Activated T-cell treated with anti-CD3 and anti-CD28 coated beads, Interleukin-2, amount 50 U/mL, for 72 hours (primary cell): ENCODE measurements at regions not wholly inside any gene's neighbourhood (a gene's known extent, or its start where the extent isn't known, plus 50 kb on each side); places are given as distances from the start of the nearest gene placed in this dataset.

Source experiments
- ATAC-seq, 2 donors: fragments of 150-1000 bp; cut with Tn5 transposase; replicated peaks in 1 of 2; 2 replicates each; pipeline ENCODE4 v1.10.0; 2021; ENCODE audit warnings: moderate library complexity in 2 of 2, mild to moderate bottlenecking in 1 of 2
- DNase-seq, 2 donors: peaks; one replicate each; pipeline ENCODE4 v3.0.0; 2021 to 2022; ENCODE audit warnings: mixed read lengths in 1 of 2
- H3K27ac Mint-ChIP-seq: one replicate; pipeline ENCODE4 v1.8.0; 2022; ENCODE audit warnings: mild to moderate bottlenecking, moderate library complexity, mixed read lengths
- H3K27me3 Mint-ChIP-seq: one replicate; pipeline ENCODE4 v1.8.0; 2022; ENCODE audit warnings: low read depth, mixed read lengths
- H3K36me3 Mint-ChIP-seq, 2 donors: one replicate each; pipeline ENCODE4 v1.8.0; 2022; ENCODE audit warnings: mixed read lengths in 2 of 2, mild to moderate bottlenecking in 1 of 2; ENCODE audit not compliant: insufficient read depth in 2 of 2
- H3K4me1 Mint-ChIP-seq: one replicate; pipeline ENCODE4 v1.8.0; 2022; ENCODE audit warnings: low read depth, mixed read lengths
- H3K4me3 Mint-ChIP-seq, 2 donors: one replicate each; pipeline ENCODE4 v1.8.0; 2022; ENCODE audit warnings: mild to moderate bottlenecking in 2 of 2, mixed read lengths in 2 of 2, moderate library complexity in 2 of 2
- H3K9me3 Mint-ChIP-seq, 2 donors: one replicate each; pipeline ENCODE4 v1.8.0; 2022; ENCODE audit warnings: mixed read lengths in 2 of 2

DNA sequence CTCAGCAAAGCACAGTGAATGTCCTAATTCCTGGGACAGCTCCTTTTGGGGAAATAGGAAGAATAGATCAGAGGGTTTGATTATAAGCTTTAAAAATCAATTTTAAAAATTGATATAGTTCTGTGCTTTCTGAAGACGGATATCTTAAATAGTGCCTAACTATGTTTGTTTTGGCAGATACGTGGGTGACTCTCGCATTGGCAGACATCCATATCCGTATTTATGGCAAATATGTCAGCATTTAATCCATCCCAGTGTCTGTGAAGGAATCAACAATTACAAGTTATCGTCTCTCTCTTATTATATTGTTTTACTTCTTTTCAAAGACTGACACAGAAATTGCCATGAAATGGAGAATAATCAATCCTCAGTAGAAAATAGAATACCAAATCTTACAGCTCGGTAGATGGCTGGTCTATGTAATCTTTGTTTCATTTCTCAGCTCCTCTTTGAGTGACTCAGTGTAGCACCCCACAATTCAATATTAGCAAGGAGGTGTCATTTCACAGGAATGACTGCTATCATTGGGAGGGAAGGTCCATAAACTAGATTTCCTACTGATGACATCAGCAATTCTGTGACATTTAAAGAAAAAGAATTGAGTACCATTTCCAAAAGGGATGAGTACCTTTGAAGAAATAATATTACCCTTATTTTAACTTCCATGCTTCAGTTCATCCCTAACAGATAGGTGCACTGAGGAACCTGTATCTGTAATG lies 186.4 kb upstream of the NFE2L3 start:
- H3K4me3 Mint-ChIP-seq, result no peak overlapping the region
- DNase-seq, result no peak
- ATAC-seq, result no peak
- peaks cover 35% of the 10 kb centered on the region for H3K27me3 Mint-ChIP-seq
- peaks cover 20% of the 10 kb centered on the region for H3K4me1 Mint-ChIP-seq
- no peak overlapping the region for H3K27ac Mint-ChIP-seq
- no peaks in the 10 kb centered on the region for H3K36me3 Mint-ChIP-seq
- H3K9me3 Mint-ChIP-seq, result no peaks in the 10 kb centered on the region

DNA sequence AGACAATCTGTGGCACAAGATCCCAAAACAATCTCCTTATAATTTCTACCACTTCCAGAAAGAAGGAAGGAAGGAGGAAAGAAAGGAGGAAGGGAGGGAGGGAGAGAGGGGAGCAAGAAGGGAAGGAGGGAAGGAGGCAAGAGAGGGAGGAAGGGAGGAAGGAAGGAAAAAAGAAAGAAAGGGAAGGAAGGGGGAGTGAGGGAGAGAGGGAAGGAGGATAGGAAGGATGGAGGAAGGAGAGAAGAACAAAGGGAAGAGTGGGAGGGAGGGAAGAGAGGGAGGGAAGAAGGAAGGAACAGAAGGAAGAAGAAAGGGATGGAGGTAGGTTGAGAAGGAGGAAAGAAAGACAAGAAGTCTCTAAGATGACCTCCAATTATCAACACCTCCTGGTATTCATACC lies 185.5 kb upstream of the NFE2L3 start:
- Mint-ChIP-seq H3K4me1 (peaks cover 20% of the 10 kb centered on the region), H3K9me3 (no peaks in the 10 kb centered on the region), H3K27ac (no peak overlapping the region), H3K36me3 (no peaks in the 10 kb centered on the region), H3K27me3 (peaks cover 35% of the 10 kb centered on the region), H3K4me3 (no peak overlapping the region)
- no peak for ATAC-seq
- no peak for DNase-seq

DNA sequence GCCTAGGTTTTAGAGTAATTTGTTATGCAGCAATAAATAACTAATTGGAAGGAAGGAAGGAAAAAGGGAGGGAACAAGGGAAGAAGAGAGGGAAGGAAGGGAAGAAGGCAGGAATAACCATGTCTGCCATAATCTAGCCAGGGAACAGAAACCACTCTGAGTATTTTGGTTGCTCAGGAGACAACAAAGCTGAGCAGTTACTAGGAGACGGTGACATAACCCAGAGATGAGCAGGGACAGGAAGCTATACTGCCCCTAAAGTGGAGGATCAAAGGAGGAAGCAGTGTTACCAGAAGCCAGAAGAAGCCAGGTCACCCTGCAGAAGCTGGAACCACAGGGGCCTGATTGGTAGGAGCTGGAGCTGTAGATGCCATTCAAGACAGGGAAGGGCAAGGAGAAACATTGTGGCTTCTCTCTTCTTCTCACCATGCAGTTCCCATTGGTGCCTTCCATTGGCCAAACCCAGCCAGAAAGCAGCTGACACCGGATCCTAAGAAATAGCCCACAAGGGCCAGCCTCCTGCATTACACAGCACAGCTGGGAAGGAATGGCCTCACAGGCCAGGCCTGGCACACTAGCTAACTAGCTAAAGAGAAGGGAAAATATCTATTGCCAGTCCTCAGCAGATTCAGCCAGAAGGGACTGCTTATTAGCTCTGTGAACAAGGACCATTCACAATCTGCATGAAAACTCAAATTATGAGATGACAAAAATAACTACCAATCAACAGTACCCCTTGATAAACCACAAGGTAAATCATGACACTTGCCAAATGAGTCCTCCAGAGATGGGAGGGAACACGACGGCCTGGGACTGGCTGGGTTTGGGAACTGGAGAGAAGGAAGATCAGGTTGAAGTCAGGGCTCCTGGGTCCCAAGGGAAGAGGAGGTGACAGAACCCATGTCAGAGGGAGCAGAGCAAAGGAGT lies 184.5 kb upstream of the NFE2L3 start:
- Mint-ChIP-seq H3K27ac (peak overlapping the region; percentile 49), H3K36me3 (no peaks in the 10 kb centered on the region), H3K9me3 (peaks cover under 1% of the 10 kb centered on the region in 2 donors), H3K4me3 (peak overlapping the region in 1 of 2 donors; percentile 59), H3K4me1 (peaks cover 20% of the 10 kb centered on the region), H3K27me3 (peaks cover 35% of the 10 kb centered on the region)
- DNase-seq (no peak), ATAC-seq (peak; percentile 2 to 13)

DNA sequence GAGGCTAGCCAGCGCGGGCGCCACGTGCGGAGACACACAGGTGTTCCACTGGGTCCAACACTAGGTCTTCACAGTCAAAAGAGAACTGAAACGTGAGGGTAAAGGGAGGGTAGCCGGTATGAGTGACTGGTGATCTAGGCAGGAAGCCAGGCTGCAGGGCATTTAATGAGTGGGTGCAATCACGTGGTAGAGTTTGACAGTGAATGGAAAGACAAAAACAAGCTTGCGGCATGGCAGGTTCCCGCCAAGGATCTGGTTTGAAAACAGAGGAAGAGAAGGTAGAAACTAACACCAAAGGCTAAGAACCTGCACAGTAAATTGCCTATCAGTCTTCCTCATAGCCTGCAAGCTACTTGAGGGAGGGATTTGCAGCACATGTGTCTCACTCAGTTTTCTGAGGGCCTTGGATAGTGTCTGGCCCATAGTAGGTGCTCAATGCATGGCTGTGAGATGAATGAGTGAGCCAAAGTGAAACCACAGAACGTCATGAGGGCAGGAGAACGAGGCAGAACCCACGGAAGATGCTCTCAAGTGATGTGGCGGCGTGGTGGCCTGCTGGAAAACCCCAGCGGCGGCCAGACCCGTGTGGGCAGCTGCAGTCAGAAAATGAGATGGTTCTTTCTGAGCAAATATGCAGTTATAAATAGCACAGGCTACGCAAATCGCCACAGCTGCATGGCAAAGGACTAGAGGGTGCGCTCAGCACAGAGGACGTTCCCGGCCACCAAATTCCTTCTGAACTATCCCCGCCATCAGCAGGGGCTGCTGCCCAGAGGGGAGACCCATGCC lies 183.6 kb upstream of the NFE2L3 start:
- no peaks in the 10 kb centered on the region for H3K36me3 Mint-ChIP-seq
- peak overlapping the region; percentile 18 for H3K27ac Mint-ChIP-seq
- ATAC-seq (peak; percentile 86 to 90), DNase-seq (peak; percentile 75 to 80)
- peak overlapping the region; percentile 7 to 59 for H3K4me3 Mint-ChIP-seq
- H3K4me1 Mint-ChIP-seq, result peaks cover 20% of the 10 kb centered on the region
- H3K27me3 Mint-ChIP-seq, result peaks cover 35% of the 10 kb centered on the region
- H3K9me3 Mint-ChIP-seq, result peaks cover 2 to 3% of the 10 kb centered on the region in 2 donors

DNA sequence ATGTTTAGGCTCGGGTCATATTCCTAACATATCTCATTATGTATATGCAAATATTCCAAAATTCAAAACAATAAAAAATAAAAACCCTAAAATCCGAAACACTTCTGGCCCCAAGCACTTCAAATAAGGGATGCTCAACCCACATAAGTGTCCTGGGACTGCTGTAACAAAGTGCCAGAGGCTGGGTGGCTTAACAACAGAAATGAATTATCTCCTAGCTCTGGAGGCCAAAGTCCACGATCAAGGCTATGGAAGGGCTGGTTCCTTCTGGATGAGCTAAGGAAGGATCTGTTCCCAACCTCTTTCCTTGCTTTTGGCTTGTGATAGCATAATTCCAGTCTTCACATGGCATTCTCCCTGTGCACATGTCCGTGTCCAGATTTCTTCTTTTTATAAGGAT lies 181.6 kb upstream of the NFE2L3 start:
- Mint-ChIP-seq H3K4me1 (peaks cover 20% of the 10 kb centered on the region), H3K36me3 (no peaks in the 10 kb centered on the region), H3K27ac (no peak overlapping the region), H3K9me3 (peaks cover 2 to 3% of the 10 kb centered on the region in 2 donors), H3K27me3 (peaks cover 21% of the 10 kb centered on the region), H3K4me3 (no peak overlapping the region)
- DNase-seq, result no peak
- no peak for ATAC-seq

DNA sequence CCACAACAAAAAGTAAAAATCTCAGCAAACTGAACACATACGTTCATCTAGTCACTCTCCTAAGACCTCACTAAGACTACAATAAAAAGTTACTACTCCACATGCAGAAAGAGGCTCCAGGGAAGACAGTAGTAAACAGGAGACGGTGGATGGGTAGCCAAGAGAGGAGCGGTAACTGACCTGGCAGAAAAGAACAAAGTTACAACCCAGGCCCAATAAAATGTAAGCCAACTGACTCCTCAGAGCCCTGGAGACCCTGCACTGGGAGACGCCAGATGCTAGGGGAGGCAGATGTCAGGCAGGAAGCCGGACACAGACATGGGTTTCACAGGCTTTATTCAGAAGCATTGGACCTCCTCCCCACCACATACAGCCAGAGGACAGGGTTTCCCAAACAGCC lies 181.1 kb upstream of the NFE2L3 start:
- ATAC-seq (no peak), DNase-seq (no peak)
- Mint-ChIP-seq H3K4me3 (no peak overlapping the region), H3K27ac (no peak overlapping the region), H3K27me3 (peaks cover 15% of the 10 kb centered on the region), H3K4me1 (peaks cover 20% of the 10 kb centered on the region), H3K36me3 (no peaks in the 10 kb centered on the region), H3K9me3 (peaks cover 2 to 3% of the 10 kb centered on the region in 2 donors)

DNA sequence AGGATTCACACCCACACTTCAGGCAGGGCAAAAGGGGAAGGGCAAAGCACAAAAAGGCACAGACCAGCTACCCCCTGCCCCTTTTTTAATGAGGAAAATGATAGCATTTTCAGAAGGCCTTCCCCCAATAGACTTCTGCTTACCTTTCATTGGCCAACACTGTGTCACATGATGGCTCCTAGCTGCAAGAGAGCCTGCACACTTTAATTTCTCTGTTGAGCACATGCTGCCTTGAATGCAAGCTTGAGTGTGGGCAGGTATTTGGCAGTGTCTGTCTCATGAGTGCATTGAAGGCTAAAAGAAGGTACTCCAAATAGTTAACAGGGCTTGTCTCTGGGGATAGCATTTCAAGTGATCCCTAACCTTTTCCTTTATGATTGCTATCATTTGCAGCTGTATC lies 175.4 kb upstream of the NFE2L3 start:
- DNase-seq (no peak), ATAC-seq (no peak)
- peaks cover 8 to 10% of the 10 kb centered on the region in 2 donors for H3K9me3 Mint-ChIP-seq
- H3K4me1 Mint-ChIP-seq, result no peaks in the 10 kb centered on the region
- no peak overlapping the region for H3K27ac Mint-ChIP-seq
- H3K4me3 Mint-ChIP-seq, result no peak overlapping the region
- H3K27me3 Mint-ChIP-seq, result peaks cover 16% of the 10 kb centered on the region
- no peaks in the 10 kb centered on the region for H3K36me3 Mint-ChIP-seq

DNA sequence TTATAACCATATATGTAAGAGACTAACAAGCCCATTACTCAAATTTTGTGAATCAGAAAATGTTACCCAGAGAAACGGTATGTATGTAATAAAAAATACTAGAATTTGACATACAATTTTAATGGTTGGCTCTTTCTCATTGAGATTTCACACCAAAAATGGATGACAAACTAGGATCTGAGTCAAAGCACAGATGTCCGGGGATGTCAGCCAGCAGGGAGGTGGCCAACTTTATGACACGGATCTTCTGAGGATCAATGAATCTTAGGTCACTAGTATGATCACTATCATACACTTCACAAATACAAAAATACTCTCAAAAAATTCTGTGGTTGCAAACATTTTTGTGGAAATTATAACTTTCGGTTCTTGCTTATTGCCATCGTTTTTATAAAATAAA lies 173.5 kb upstream of the NFE2L3 start:
- DNase-seq, result no peak
- ATAC-seq, result no peak
- H3K27ac Mint-ChIP-seq, result no peak overlapping the region
- H3K36me3 Mint-ChIP-seq, result no peaks in the 10 kb centered on the region
- peaks cover 6 to 7% of the 10 kb centered on the region in 2 donors for H3K9me3 Mint-ChIP-seq
- no peaks in the 10 kb centered on the region for H3K4me1 Mint-ChIP-seq
- no peak overlapping the region for H3K4me3 Mint-ChIP-seq
- H3K27me3 Mint-ChIP-seq, result peaks cover 16% of the 10 kb centered on the region

DNA sequence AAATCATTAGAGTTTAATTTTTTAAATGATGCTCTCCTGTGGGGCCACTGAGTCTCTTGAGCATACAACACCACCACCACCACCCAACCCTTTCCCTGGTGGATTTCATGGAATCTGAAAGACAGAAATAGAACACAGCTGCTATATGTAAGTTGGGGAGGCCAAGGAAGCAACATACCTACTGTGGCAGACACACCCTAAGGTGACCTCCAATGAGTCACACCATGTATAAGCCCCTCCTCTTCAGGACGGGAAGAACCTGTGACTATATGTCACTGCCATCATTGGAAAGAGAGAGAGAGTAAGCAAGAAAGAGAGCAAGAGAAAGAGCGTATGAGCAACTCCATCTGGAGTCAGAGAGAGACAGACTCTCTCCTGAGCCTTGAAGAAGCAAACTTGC lies 172.4 kb upstream of the NFE2L3 start:
- DNase-seq, result no peak
- Mint-ChIP-seq H3K9me3 (peaks cover 6 to 7% of the 10 kb centered on the region in 2 donors), H3K4me1 (no peaks in the 10 kb centered on the region), H3K36me3 (no peaks in the 10 kb centered on the region), H3K4me3 (no peak overlapping the region), H3K27ac (no peak overlapping the region), H3K27me3 (peaks cover 16% of the 10 kb centered on the region)
- ATAC-seq, result no peak

DNA sequence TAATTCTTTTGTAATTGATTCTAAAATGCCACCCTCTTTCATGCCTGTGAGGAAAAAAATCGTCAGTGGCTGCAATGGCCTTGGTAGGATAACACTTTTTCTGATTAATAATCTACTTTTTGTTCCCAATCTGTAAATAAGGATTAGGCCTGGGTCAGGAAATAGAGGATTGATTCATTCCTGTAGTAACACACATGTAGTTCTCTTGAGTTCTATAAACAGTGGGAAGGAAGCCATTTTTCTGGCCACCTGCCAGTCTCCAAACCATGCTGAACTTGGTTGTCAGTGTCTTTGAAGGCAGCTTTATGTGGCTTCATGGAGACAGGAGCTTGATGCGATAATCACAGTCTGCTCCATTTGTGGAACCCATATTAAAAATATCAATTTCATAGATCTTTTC lies 169.3 kb upstream of the NFE2L3 start:
- Mint-ChIP-seq H3K9me3 (peaks cover 0 to 7% of the 10 kb centered on the region in 2 donors), H3K27me3 (peaks cover 24% of the 10 kb centered on the region), H3K4me1 (no peaks in the 10 kb centered on the region), H3K27ac (no peak overlapping the region), H3K4me3 (no peak overlapping the region), H3K36me3 (no peaks in the 10 kb centered on the region)
- ATAC-seq (no peak), DNase-seq (no peak)

DNA sequence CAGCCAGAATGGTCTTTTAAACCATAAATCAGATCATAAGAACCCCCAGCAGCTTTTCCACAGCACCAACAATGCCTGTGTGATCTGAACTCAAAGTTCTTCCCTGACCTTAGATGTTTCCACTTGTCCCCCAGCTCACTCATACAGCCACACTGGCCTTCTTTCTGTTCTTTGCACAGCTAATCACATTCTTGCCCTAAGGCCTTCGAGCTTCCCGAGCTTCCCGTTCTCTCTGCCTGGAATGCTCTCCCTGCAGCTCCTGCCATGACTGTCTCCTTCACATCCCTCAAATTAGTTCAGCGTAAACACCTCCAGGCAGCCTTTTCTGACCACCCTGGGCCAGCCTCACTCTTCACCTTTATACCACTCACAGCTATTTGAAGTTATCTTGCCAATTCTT lies 166.8 kb upstream of the NFE2L3 start:
- peaks cover 0 to 6% of the 10 kb centered on the region in 2 donors for H3K9me3 Mint-ChIP-seq
- ATAC-seq (no peak), DNase-seq (no peak)
- H3K27ac Mint-ChIP-seq, result no peak overlapping the region
- no peaks in the 10 kb centered on the region for H3K4me1 Mint-ChIP-seq
- H3K27me3 Mint-ChIP-seq, result peaks cover 26% of the 10 kb centered on the region
- H3K36me3 Mint-ChIP-seq, result no peaks in the 10 kb centered on the region
- H3K4me3 Mint-ChIP-seq, result no peak overlapping the region

DNA sequence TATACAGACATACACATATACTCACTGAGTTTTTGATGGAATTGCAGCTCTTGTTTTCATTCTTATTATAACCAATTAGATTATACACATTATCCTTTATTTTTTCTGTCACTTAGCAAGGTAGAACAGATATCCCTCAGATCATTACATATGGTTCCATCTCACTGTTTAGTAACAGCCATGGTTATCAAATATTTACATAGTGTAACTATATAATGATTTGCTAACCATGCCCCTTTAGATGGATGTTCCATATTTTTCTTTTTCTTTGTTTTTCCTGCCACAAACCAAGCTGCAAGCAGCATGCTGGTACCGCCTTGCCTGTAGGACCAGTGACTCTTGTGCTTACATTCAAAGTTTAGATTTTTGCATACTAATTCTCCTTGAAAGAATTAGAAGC lies 163.4 kb upstream of the NFE2L3 start:
- peaks cover 22% of the 10 kb centered on the region for H3K27me3 Mint-ChIP-seq
- H3K9me3 Mint-ChIP-seq, result no peaks in the 10 kb centered on the region
- no peak for ATAC-seq
- no peaks in the 10 kb centered on the region for H3K4me1 Mint-ChIP-seq
- H3K4me3 Mint-ChIP-seq, result no peak overlapping the region
- H3K36me3 Mint-ChIP-seq, result no peaks in the 10 kb centered on the region
- no peak for DNase-seq
- no peak overlapping the region for H3K27ac Mint-ChIP-seq
